IgD-negative memory B cell (primary cell): ENCODE measurements at regions not wholly inside any gene's neighbourhood (a gene's known extent, or its start where the extent isn't known, plus 50 kb on each side); places are given as distances from the start of the nearest gene placed in this dataset.
"Not testable (repeated sequence)": the region's sequence is repeated elsewhere in the genome, so short reads cannot be mapped to it uniquely, and the experiment has no call there.

ENCODE experiments used
- H3K27ac Mint-ChIP-seq, 3 donors: one replicate each; pipeline ENCODE4 v1.8.0; 2020 to 2022; ENCODE audit warnings: mild to moderate bottlenecking in 3 of 3, mixed read lengths in 3 of 3, moderate library complexity in 1 of 3
- H3K27me3 Mint-ChIP-seq: one replicate; pipeline ENCODE4 v1.8.0; 2021; ENCODE audit warnings: mixed read lengths
- H3K36me3 Mint-ChIP-seq: one replicate; pipeline ENCODE4 v1.8.0; 2020; ENCODE audit warnings: mild to moderate bottlenecking, mixed read lengths
- H3K4me1 Mint-ChIP-seq, 3 donors: one replicate each; pipeline ENCODE4 v1.8.0; 2020 to 2022; ENCODE audit warnings: mixed read lengths in 3 of 3, mild to moderate bottlenecking in 1 of 3
- H3K4me3 Mint-ChIP-seq, 4 donors: one replicate each; pipeline ENCODE4 v1.8.0; 2020 to 2022; ENCODE audit warnings: mild to moderate bottlenecking in 4 of 4, mixed read lengths in 4 of 4, moderate library complexity in 3 of 4
- H3K9me3 Mint-ChIP-seq, 3 donors: one replicate each; pipeline ENCODE4 v1.8.0; 2020 to 2021; ENCODE audit warnings: mixed read lengths in 3 of 3, mild to moderate bottlenecking in 1 of 3

DNA sequence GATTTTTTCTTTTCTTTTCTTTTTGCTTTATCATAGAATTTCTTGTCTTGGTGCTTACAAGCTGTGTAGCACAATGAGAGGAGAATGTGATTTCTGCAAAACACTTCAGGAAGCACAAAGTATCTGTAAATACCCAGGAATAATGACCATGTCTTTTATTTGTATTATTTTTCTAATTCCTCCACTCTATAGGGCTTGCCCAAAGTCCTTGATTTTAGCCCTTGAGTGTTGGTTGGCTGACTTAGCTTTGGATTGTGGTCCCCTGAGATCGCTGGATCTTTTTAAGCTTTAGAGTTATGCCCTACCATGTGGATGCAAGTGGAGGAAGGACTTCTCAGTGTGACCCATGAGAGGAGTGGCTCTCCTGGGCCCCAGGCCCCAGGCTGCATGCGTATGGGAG is 52.2 kb downstream of the HOXC4 start:
- not testable (repeated sequence) for H3K9me3 Mint-ChIP-seq, H3K4me3 Mint-ChIP-seq, H3K36me3 Mint-ChIP-seq, H3K4me1 Mint-ChIP-seq, H3K27ac Mint-ChIP-seq
- H3K27me3 Mint-ChIP-seq, result peaks cover 38% of the 10 kb centered on the region

DNA sequence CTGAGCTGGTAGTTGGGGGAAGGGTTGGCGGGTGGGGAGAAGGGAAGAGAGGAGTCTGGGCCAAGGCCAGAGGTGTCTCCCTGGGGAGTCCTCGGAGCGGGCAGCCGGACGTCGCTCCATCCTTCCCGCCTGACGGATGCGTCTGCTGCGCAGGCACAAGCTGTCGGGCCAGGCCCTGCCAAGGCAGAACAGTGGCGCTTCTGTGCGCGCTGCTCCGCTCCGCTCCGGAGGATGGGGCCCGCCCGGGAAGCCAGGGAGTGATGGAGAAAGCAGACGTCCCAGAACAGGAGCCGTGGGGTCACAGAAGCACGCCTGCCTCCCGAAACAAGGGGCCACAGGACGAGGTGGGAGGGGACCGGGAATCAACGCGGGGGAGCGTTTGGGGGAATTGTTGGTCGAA is 52.6 kb downstream of the HOXC4 start:
- not testable (repeated sequence) for H3K27ac Mint-ChIP-seq, H3K4me1 Mint-ChIP-seq, H3K36me3 Mint-ChIP-seq, H3K9me3 Mint-ChIP-seq
- Mint-ChIP-seq H3K27me3 (peaks cover 34% of the 10 kb centered on the region), H3K4me3 (peak overlapping the region in 1 of 4 donors; percentile 49)

GRCh38 chr12:54106803-54107579 is 53.4 kb downstream of the HOXC4 start:
- not testable (repeated sequence) for H3K36me3 Mint-ChIP-seq, H3K4me1 Mint-ChIP-seq, H3K9me3 Mint-ChIP-seq
- Mint-ChIP-seq H3K27me3 (peaks cover 35% of the 10 kb centered on the region), H3K4me3 (peak overlapping the region in 2 of 4 donors; percentile 63 to 78), H3K27ac (peak overlapping the region in 1 of 3 donors; percentile 19)

- H3K27ac Mint-ChIP-seq, H3K4me3 Mint-ChIP-seq, H3K36me3 Mint-ChIP-seq, H3K4me1 Mint-ChIP-seq, H3K9me3 Mint-ChIP-seq: not testable (repeated sequence)
- peaks cover 18% of the 10 kb centered on the region for H3K27me3 Mint-ChIP-seq
Observed at GRCh38 chr12:54112336-54112735, 58.7 kb downstream of the HOXC4 start.

DNA sequence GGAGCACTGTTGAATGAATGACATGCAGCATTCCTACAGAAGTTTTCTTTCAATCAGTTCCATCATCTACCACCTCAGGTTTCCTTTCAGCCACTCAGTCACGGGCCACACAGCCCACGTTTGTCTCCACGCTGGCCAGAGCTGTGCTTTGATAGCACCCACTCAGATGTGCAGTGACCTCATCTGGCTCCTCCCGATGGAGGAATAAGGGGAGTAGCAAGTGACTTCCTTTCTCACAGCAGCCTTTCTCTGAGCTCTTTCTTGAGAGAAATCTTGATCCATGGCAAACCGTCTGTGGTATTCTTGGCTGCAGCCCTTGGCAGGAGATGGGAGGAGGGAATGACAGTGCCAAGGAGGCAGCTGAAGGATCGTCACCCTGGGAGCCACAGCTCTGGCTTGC is 62.4 kb downstream of the HOXC4 start:
- H3K9me3 Mint-ChIP-seq, H3K36me3 Mint-ChIP-seq, H3K4me3 Mint-ChIP-seq, H3K4me1 Mint-ChIP-seq, H3K27ac Mint-ChIP-seq: not testable (repeated sequence)
- peaks cover 12% of the 10 kb centered on the region for H3K27me3 Mint-ChIP-seq

DNA sequence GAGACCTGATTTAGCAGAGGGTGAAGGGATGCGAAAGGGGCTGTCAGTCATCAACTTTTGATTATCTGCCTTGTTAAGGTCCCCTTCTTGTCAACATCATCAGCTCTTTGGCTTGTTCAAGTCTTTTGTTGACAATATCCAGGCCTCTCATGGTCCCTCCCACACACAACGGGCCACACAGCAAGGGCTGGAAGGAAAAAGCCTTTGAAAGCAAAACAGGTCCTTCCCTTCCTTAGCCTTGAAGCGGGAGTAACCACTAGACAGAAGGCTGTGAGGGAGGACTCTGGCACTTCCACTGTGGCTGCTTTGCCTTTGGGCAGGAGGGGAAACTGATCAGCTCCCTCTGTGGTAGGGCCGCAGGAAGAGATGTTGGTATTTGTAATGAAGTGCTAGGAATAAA is 63.8 kb downstream of the HOXC4 start:
- H3K36me3 Mint-ChIP-seq, H3K4me1 Mint-ChIP-seq, H3K9me3 Mint-ChIP-seq, H3K27ac Mint-ChIP-seq, H3K4me3 Mint-ChIP-seq: not testable (repeated sequence)
- peaks cover 10% of the 10 kb centered on the region for H3K27me3 Mint-ChIP-seq

DNA sequence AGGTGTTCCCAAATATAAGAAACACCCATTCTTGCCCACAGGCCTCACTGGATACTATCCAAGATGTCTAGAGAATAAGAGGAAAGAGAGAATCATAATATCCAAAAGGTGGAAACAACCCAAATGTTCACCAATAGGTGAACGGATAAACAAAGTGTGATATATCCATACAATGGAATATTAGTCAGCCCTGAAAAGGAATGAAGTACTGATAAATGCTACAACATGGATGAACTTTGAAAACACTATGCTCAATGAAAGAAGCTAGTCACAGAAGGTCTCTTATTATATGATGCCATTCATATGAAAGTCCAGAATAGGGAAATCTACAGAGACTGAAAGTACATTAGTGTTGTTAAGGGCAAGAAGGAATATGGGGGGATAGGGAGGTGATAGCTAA is 65.4 kb downstream of the HOXC4 start:
- H3K4me3 Mint-ChIP-seq, H3K27ac Mint-ChIP-seq, H3K4me1 Mint-ChIP-seq, H3K9me3 Mint-ChIP-seq, H3K36me3 Mint-ChIP-seq: not testable (repeated sequence)
- H3K27me3 Mint-ChIP-seq, result peaks cover 20% of the 10 kb centered on the region

DNA sequence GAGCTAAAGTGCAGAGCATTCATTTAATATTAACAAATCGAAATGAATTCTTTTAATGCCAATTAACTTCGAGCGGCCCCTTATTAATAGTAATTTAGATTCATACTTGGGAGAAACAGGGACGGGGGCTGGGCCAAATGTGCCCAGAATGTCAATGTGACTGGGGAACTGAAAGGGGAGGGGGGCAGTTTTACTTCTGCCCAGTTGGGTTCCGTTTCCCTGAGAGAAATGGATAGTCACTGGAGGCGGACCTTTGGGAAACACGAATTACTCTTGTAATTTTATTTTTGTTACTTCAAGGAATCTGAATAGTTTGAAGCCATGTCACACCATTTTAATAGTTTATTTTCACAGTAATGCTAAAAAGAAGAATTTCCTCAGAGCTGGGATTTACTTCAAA is 64.8 kb downstream of the SMUG1 start:
- not testable (repeated sequence) for H3K36me3 Mint-ChIP-seq
- peaks cover 37% of the 10 kb centered on the region for H3K27me3 Mint-ChIP-seq

GRCh38 chr12:54125708-54126028 is 63.1 kb downstream of the SMUG1 start:
- not testable (repeated sequence) for H3K27ac Mint-ChIP-seq

More for the DNA sequence above, 64.8 kb downstream of the SMUG1 start:
- Mint-ChIP-seq H3K4me1 (peaks cover 6 to 12% (median 7%) of the 10 kb centered on the region in 3 donors), H3K27ac (peak overlapping the region in 1 of 3 donors; percentile 25)
- H3K9me3 Mint-ChIP-seq, H3K4me3 Mint-ChIP-seq: not testable (repeated sequence)

GRCh38 chr12:54126029-54126695 is 62.6 kb downstream of the SMUG1 start:
- Mint-ChIP-seq H3K27ac (no peak overlapping the region), H3K4me3 (peak overlapping the region; percentile 32 to 87 (median 78)), H3K27me3 (peaks cover 36% of the 10 kb centered on the region), H3K9me3 (no peaks in the 10 kb centered on the region), H3K36me3 (no peaks in the 10 kb centered on the region), H3K4me1 (peaks cover 6 to 12% (median 7%) of the 10 kb centered on the region in 3 donors)

More at GRCh38 chr12:54125708-54126028, 63.1 kb downstream of the SMUG1 start:
- H3K36me3 Mint-ChIP-seq, H3K9me3 Mint-ChIP-seq: not testable (repeated sequence)
- H3K27me3 Mint-ChIP-seq, result peaks cover 36% of the 10 kb centered on the region
- H3K4me3 Mint-ChIP-seq, result peak overlapping the region; percentile 32 to 87 (median 77)
- peaks cover 6 to 12% (median 7%) of the 10 kb centered on the region in 3 donors for H3K4me1 Mint-ChIP-seq

DNA sequence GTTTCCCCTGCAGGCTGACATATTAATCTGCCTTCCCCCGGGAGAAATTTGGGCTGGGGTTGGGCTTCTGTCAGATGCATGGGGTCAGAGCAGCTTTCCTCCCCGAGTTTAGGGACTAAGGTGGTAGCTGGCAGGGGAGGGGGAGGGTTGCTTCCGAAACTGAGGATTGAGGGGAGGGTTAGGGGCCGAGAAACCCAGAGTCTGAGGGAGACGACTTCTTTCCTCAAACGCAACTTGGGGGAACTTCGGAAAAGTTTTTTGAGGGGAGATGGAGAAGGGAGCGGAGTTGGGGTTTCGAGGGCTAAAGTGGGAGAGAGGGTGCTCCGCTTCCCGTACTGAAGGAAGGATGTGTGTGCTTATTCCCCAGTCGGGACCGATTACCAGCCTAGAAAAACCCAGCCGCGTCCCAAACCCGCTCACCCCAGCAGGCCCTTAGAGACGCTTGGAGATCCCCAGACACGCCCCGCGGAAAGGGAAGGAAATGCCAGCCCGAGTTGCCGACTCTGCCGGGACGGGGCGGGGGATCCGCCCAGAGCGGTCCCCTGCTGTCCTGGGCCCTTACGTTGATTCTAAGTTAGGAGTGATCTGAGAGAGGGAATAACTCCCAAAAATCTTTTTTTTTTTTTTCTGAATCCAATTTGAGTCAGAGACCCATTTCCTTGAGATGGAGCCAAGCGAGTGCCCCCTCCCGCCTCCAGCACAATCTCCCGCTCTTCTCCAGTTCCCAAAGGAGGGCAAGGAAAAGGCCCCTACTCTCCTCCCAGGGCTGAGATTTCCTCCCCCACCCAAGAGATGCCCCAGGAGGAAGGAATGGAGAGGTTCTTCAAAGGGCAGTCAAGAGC is 61.9 kb downstream of the SMUG1 start:
- Mint-ChIP-seq H3K27ac (no peak overlapping the region), H3K27me3 (peaks cover 33% of the 10 kb centered on the region), H3K9me3 (no peaks in the 10 kb centered on the region), H3K4me3 (peak overlapping the region in 3 of 4 donors; percentile 64 to 87 (median 86)), H3K36me3 (no peaks in the 10 kb centered on the region), H3K4me1 (peaks cover 6 to 12% (median 7%) of the 10 kb centered on the region in 3 donors)

- H3K4me3 Mint-ChIP-seq, result peak overlapping the region in 2 of 4 donors; percentile 64 to 86
- H3K4me1 Mint-ChIP-seq, result peaks cover 6 to 12% (median 7%) of the 10 kb centered on the region in 3 donors
- no peaks in the 10 kb centered on the region for H3K9me3 Mint-ChIP-seq
- H3K27me3 Mint-ChIP-seq, result peaks cover 31% of the 10 kb centered on the region
- no peak overlapping the region for H3K27ac Mint-ChIP-seq
- no peaks in the 10 kb centered on the region for H3K36me3 Mint-ChIP-seq
Observed at GRCh38 chr12:54127538-54128259, 61.1 kb downstream of the SMUG1 start.

DNA sequence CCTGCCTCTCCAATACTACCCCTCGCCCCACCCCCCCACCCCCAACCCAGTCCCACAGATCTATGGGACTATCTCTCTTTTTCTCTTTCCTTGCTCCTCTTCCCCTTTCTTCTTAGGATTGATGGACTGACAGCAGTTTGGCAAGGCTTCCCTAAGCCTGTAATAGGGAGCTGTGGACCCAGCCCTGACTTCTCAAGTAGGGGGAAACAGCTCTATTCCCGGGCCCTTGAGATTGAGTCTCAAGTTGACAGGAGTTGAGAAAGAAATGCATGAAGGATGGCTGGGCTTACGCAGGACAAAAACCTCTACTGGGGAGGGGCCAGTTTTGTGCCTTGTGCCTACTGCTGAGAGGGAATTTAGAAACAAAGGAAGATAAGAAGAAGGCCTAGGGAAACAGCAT is 60.4 kb downstream of the SMUG1 start:
- Mint-ChIP-seq H3K9me3 (no peaks in the 10 kb centered on the region), H3K27ac (no peak overlapping the region), H3K27me3 (peaks cover 28% of the 10 kb centered on the region), H3K36me3 (no peaks in the 10 kb centered on the region), H3K4me3 (no peak overlapping the region), H3K4me1 (peaks cover 6 to 12% (median 7%) of the 10 kb centered on the region in 3 donors)

DNA sequence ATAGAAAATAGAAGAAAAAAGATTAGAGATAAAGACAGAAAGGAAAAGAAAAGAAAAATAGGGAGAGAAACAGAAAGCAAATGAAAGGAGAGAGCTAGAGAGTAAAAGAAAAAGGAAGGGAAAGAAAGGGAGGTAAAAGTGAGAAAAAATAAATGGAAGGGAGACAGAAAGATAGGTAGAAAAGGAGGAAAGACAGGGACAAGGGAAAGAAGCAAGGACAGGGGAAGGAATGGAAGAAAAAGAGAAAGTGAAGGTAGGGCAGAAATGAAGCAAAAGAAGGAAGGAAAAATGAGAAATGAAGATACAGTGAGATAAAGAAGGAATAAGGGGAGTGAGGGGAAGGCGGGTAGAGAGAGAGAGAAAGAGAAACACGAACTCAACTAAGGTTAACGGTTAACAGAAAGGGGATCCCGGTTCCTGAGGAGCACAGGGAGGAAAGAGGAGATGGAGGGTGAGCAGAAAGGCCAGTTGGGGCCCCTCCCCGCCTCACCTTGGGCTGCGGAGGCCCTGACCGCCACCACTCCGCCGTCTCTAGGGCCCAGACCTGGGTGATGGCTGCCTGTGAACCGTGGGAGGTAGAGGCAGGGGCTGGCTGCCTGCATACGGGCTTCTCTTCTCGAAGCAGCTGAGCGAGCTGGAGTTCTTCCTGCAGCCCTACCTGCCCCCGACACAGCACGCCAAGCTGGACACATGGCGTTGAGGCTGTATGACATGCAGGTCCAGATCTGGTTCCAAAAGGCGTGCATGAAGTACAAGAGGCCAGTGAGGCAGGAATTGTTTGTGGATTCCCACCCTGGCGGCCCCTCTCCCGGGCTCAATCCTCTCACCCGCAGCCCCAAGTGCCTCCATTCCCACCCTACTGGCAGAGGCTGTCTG is 59.5 kb downstream of the SMUG1 start:
- H3K36me3 Mint-ChIP-seq, result no peaks in the 10 kb centered on the region
- no peak overlapping the region for H3K27ac Mint-ChIP-seq
- no peak overlapping the region for H3K4me3 Mint-ChIP-seq
- peaks cover 23% of the 10 kb centered on the region for H3K27me3 Mint-ChIP-seq
- no peaks in the 10 kb centered on the region for H3K9me3 Mint-ChIP-seq
- H3K4me1 Mint-ChIP-seq, result peaks cover 6 to 12% (median 7%) of the 10 kb centered on the region in 3 donors
